Adrenal gland (tissue), 9 donors: ENCODE measurements at regions not wholly inside any gene's neighbourhood (a gene's known extent, or its start where the extent isn't known, plus 50 kb on each side); places are given as distances from the start of the nearest gene placed in this dataset.

Experiments
- DNase-seq, 7 donors: peaks; one replicate each; pipeline ENCODE4 v3.0.0-alpha.2; 2019 to 2020
- H3K27ac ChIP-seq, 5 donors: fragments of 200-600 bp; sonication (generic) in 4 of 5; 1 replicate in 3 of 5; 2 replicates in 2 of 5; pipeline versions ENCODE4 v1.5.1 to v1.8.0; 2016 to 2020; ENCODE audit warnings: mild to moderate bottlenecking in 1 of 5
- H3K27me3 ChIP-seq: fragments of 200-600 bp; 2 replicates; pipeline ENCODE4 v1.8.0; 2021
- H3K36me3 ChIP-seq, 2 donors: fragments of 200-600 bp; replicated peaks in 1 of 2; 1 replicate in 1 of 2; 2 replicates in 1 of 2; pipeline versions ENCODE4 v1.5.1 to v1.8.0; 2018 to 2022
- H3K4me1 ChIP-seq, 2 donors: fragments of 200-600 bp; replicated peaks in 1 of 2; 1 replicate in 1 of 2; 2 replicates in 1 of 2; pipeline versions ENCODE4 v1.5.1 to v1.8.0; 2018 to 2021
- H3K4me3 ChIP-seq, 4 donors: fragments of 200-600 bp; sonication (generic) in 3 of 4; one replicate each; pipeline ENCODE4 v1.5.1; 2016 to 2018
- H3K9me3 ChIP-seq, 3 donors: fragments of 200-600 bp; sonication (generic) in 1 of 3; replicated peaks in 1 of 3; 1 replicate in 2 of 3; 2 replicates in 1 of 3; pipeline versions ENCODE4 v1.5.1 to v1.8.0; 2016 to 2021
- CTCF ChIP-seq, 6 experiments: fragments of 450-650 bp in 4 of 6; fragments of 200-600 bp in 2 of 6; sonication (generic) in 1 of 6; IDR thresholded peaks; 1 replicate in 5 of 6; 2 replicates in 1 of 6; pipeline versions ENCODE4 v1.5.1 to v1.8.0; 2016 to 2021; ENCODE audit warnings: antibody characterized with exemption in 6 of 6, mild to moderate bottlenecking in 2 of 6, moderate library complexity in 1 of 6
- POLR2A ChIP-seq, 2 donors: fragments of 450-650 bp; IDR thresholded peaks; one replicate each; pipeline ENCODE4 v1.6.1; 2017; ENCODE audit warnings: antibody characterized with exemption in 2 of 2, mild to moderate bottlenecking in 2 of 2, moderate library complexity in 1 of 2
- WGBS, 4 donors: extraction: QIAGEN DNeasy Blood & Tissue Kit in 2 of 4; methylation state at CpG; one replicate each; pipeline versions ENCODE4 v1.1.5 to v1.1.7; 2013 to 2017; 5-methylcytosine and 5-hydroxymethylcytosine counted together
- intact Hi-C, 2 donors: fragments of 100-400 bp; cut with DNase I; formaldehyde crosslinking; loops; one replicate each; pipeline versions ENCODE4 v1.14.1 to v1.15.0; 2022 to 2023
- donor health status: healthy with polysubstance abuse.
- donor health status: Bipolar disorder and iron deficiency.
- donor health status: DM: yes; HTN: yes; CAD: no.
- donor health status: DM: no; HTN: no; CAD: no.
- donor health status: DM: no; HTN: no; CAD: no.

DNA sequence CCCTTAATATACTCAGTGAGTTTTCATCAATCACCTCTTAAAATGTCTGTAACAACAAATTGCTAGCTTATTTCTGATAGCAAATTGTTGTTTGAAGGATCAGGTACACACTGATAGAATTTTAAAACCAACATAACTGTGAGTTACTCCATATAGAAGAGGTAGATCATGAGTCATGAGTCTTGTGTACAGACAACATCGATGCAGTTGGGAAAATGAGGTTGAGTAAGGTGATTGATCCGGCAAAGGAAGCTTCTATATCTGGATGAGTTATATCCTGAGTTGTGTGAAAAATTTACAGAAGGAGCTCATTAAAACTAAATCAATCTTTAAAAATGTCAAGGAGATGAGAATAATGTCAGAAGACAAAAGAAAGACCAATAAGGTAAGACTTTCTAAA lies 604.6 kb upstream of the RGMB start:
- no peaks in the 10 kb centered on the region for H3K36me3 ChIP-seq
- 61 to 82% (median 74%) methylated on average over 2 of the region's 2 CpGs for WGBS, 4 donors
- no peaks in the 10 kb centered on the region for H3K9me3 ChIP-seq
- no peak overlapping the region for H3K27ac ChIP-seq
- H3K4me1 ChIP-seq, result no peaks in the 10 kb centered on the region
- DNase-seq, result no peak
- H3K27me3 ChIP-seq, result no peaks in the 10 kb centered on the region
- TF ChIP-seq POLR2A (IDR thresholded peaks at IDR 0.05), result no peak
- intact Hi-C loops, result no loop called here
- no peak overlapping the region for H3K4me3 ChIP-seq

GRCh38 chr5:98170994-98171393 lies 602.5 kb upstream of the RGMB start:
- TF ChIP-seq POLR2A (IDR thresholded peaks at IDR 0.05), result no peak
- no peak for TF ChIP-seq CTCF (IDR thresholded peaks at IDR 0.05)
- WGBS, 4 donors, result 47 to 67% (median 57%) methylated on average over 4 to 5 of the region's 5 CpGs
- Histone ChIP-seq H3K4me3 (no peak overlapping the region), H3K9me3 (no peaks in the 10 kb centered on the region), H3K4me1 (no peaks in the 10 kb centered on the region), H3K36me3 (no peaks in the 10 kb centered on the region), H3K27ac (no peak overlapping the region), H3K27me3 (no peaks in the 10 kb centered on the region)
- no peak for DNase-seq
- intact Hi-C loops, result no loop called here

- no peaks in the 10 kb centered on the region for H3K9me3 ChIP-seq
- H3K4me3 ChIP-seq, result no peak overlapping the region
- DNase-seq, result no peak
- TF ChIP-seq CTCF (IDR thresholded peaks at IDR 0.05) (no peak), POLR2A (IDR thresholded peaks at IDR 0.05) (no peak)
- H3K4me1 ChIP-seq, result no peaks in the 10 kb centered on the region
- intact Hi-C loops, result no loop called here
- no peaks in the 10 kb centered on the region for H3K36me3 ChIP-seq
- H3K27ac ChIP-seq, result no peak overlapping the region
- H3K27me3 ChIP-seq, result no peaks in the 10 kb centered on the region
Observed at GRCh38 chr5:98173334-98173733, 600.1 kb upstream of the RGMB start.

DNA sequence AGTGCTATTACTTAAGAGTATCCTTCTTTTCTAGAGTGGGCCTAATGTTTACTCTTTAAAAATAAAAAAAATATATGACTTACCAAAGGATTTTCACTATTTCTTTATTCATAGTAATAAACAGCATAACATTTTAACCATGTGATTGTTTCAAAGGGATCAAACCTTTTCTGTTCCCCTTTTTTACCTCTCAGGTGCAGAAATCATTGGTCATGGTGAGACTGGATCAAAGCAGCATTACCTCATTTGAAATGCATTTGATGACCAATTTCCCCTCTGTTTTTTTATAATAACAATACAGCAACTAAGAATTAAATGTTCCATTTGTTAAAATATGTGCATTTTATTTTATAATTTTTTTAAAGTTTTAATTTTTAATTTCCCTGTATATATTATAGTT lies 598.0 kb upstream of the RGMB start:
- Histone ChIP-seq H3K36me3 (no peaks in the 10 kb centered on the region), H3K27me3 (no peaks in the 10 kb centered on the region), H3K9me3 (no peaks in the 10 kb centered on the region), H3K4me1 (no peaks in the 10 kb centered on the region), H3K27ac (no peak overlapping the region), H3K4me3 (no peak overlapping the region)
- TF ChIP-seq POLR2A (IDR thresholded peaks at IDR 0.05), result no peak
- TF ChIP-seq CTCF (IDR thresholded peaks at IDR 0.05), result no peak
- no peak for DNase-seq
- intact Hi-C loops, result no loop called here

DNA sequence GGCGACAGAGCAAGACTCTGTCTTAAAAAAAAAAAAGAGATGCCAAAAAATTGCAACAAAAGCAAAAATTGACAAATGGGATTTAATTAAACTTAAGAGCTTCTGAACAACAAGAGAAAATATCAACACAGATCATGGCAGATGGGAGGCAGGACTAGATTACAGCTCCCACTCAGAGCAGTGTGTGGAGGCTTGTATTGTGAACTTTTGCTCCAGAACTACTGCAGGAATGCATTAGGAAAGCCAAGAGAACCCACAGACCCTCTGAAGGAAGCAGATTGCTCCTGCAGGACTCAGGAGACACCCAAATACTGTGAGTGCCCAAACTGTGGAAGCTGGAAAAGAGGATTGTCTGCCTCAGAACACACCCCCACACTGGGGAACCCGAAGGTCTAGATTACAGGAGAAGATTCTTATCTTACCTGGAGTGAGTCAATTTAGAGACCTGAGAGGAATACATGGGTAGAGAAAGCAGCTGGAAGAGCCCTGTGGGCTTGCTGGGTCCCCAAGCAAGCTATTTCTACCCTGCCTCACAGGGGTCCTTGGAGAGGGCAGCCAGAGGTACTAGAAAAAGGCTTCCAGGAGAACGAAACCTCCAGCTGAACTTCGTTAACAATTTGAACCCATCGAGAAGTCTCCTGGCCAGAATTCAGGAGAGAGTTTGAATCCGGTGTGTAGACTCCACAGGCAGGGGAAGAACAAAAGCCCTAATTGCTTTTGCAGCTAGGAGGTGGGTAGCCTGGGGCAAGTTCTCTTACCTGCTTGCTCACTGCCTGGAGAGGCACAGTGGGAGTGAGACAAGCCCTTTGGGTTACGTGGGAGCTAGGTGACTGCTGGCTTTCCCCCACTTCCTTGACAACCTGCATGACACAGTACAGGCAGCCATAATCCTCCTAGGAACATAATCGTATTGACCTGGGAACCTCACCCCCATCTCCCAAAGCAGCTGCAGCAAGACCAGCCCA lies 593.4 kb upstream of the RGMB start:
- Histone ChIP-seq H3K27ac (no peak overlapping the region), H3K9me3 (no peaks in the 10 kb centered on the region), H3K4me3 (no peak overlapping the region), H3K36me3 (no peaks in the 10 kb centered on the region), H3K27me3 (no peaks in the 10 kb centered on the region), H3K4me1 (no peaks in the 10 kb centered on the region)
- intact Hi-C loops, result no loop called here
- no peak for DNase-seq
- no peak for TF ChIP-seq CTCF (IDR thresholded peaks at IDR 0.05)
- no peak for TF ChIP-seq POLR2A (IDR thresholded peaks at IDR 0.05)
- WGBS, 4 donors, result 68 to 84% (median 74%) methylated on average over 8 of the region's 8 CpGs
